ENCODE measurements at regions not wholly inside any gene's neighbourhood (a gene's known extent, or its start where the extent isn't known, plus 50 kb on each side); places are given as distances from the start of the nearest gene placed in this dataset.

DNA sequence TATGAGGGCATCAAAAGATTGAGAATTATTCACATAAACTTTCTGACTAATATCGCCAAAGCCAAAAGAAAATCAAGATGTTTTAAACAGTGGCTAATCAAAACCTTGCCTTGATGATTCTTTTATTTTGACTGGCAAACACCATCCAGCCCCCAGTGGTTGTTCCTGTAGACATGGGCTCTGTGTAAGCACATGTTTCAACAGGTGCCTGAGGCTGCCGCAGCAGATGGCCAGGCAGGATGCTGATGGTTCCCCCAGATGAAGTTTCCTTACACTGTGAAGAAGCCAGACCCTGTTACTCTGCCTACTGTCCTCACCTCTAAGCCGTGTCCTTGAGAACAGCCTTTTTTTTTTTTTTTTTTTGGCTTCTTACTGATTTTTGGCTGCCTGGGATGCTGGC is 146.5 kb downstream of the RAB11FIP2 start:
- DNase-seq (ENCODE audit: low spot score): no peak
- H4K20me1 ChIP-seq (ENCODE audit: insufficient read depth, low read length): no peaks in the 10 kb centered on the region
- H3K4me3 ChIP-seq (ENCODE audit: low read depth, low read length, poor library complexity, severe bottlenecking): no peak overlapping the region
- no peaks in the 10 kb centered on the region for H3K4me1 ChIP-seq (ENCODE audit: insufficient read depth, low read length, poor library complexity, severe bottlenecking)
- no peak overlapping the region for H3K4me2 ChIP-seq (ENCODE audit: low read length)
- CTCF ChIA-PET (ENCODE audit: unreplicated experiment): no interaction called here
- intact Hi-C loops (cut with micrococcal nuclease; ENCODE audit: unreplicated experiment): no loop called here
- no peaks in the 10 kb centered on the region for H3K36me3 ChIP-seq (ENCODE audit: insufficient read depth, low read length)
- no peaks in the 10 kb centered on the region for H3K9me2 ChIP-seq (ENCODE audit: insufficient read depth, low read length)
- POLR2A ChIA-PET: no interaction called here
- no peak overlapping the region for H2AFZ ChIP-seq (ENCODE audit: low read length)
- TF ChIP-seq CTCF (conservative IDR thresholded peaks at IDR 0.05; ENCODE audit: low read length): no peak
- TF ChIP-seq EZH2phosphoT487 (IDR thresholded peaks at IDR 0.05; ENCODE audit: borderline replicate concordance, low read depth, low read length): no peak
- no peak overlapping the region for H3K27ac ChIP-seq (ENCODE audit: low read depth, low read length, poor library complexity, severe bottlenecking)
- H3K9me3 ChIP-seq (ENCODE audit: low read length): no peaks in the 10 kb centered on the region
- no peaks in the 10 kb centered on the region for H3K79me2 ChIP-seq (ENCODE audit: insufficient read depth, low read depth, low read length)
- no TSS peak for BruUV-seq (replicated peaks)

- Histone ChIP-seq H4K20me1 (ENCODE audit: insufficient read depth, low read length) (no peaks in the 10 kb centered on the region), H2AFZ (ENCODE audit: low read length) (no peak overlapping the region), H3K27ac (ENCODE audit: low read depth, low read length, poor library complexity, severe bottlenecking) (no peak overlapping the region), H3K36me3 (ENCODE audit: insufficient read depth, low read length) (no peaks in the 10 kb centered on the region), H3K79me2 (ENCODE audit: insufficient read depth, low read depth, low read length) (no peaks in the 10 kb centered on the region), H3K4me1 (ENCODE audit: insufficient read depth, low read length, poor library complexity, severe bottlenecking) (no peaks in the 10 kb centered on the region), H3K9me3 (ENCODE audit: low read length) (no peaks in the 10 kb centered on the region), H3K9me2 (ENCODE audit: insufficient read depth, low read length) (no peaks in the 10 kb centered on the region), H3K4me2 (ENCODE audit: low read length) (no peak overlapping the region), H3K4me3 (ENCODE audit: low read depth, low read length, poor library complexity, severe bottlenecking) (no peak overlapping the region)
- ChIA-PET CTCF (ENCODE audit: unreplicated experiment) (no interaction called here), POLR2A (no interaction called here)
- intact Hi-C loops (cut with micrococcal nuclease; ENCODE audit: unreplicated experiment): no loop called here
- BruUV-seq (replicated peaks): no TSS peak
- no peak for TF ChIP-seq EZH2phosphoT487 (IDR thresholded peaks at IDR 0.05; ENCODE audit: borderline replicate concordance, low read depth, low read length)
- no peak for TF ChIP-seq CTCF (conservative IDR thresholded peaks at IDR 0.05; ENCODE audit: low read length)
- DNase-seq (ENCODE audit: low spot score): no peak
Measured at GRCh38 chr10:117903854-117904253, 142.9 kb downstream of the RAB11FIP2 start.

DNA sequence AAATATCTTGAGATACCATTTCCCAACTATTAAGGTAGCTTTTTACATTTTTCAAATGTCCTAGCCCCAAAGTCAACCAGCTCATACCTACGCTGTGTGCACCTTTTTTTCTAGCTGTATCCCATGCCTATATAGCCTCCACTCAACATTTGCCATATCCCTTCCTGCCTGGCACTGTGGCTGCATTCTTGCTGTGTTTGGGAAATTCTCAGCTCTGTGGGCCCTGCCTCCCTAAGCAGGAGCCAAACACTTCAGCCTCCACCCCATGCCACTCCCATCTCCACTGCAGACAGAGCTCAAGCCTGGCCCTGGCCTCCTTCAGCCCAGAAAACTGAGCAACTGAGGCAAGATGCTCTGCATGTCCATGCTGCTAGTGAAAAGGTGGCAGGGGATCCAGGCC is 141.3 kb downstream of the RAB11FIP2 start:
- ChIA-PET CTCF (ENCODE audit: unreplicated experiment) (no interaction called here), POLR2A (no interaction called here)
- Histone ChIP-seq H3K36me3 (ENCODE audit: insufficient read depth, low read length) (no peaks in the 10 kb centered on the region), H3K9me2 (ENCODE audit: insufficient read depth, low read length) (no peaks in the 10 kb centered on the region), H3K4me3 (ENCODE audit: low read depth, low read length, poor library complexity, severe bottlenecking) (no peak overlapping the region), H3K79me2 (ENCODE audit: insufficient read depth, low read depth, low read length) (no peaks in the 10 kb centered on the region), H3K27ac (ENCODE audit: low read depth, low read length, poor library complexity, severe bottlenecking) (no peak overlapping the region), H2AFZ (ENCODE audit: low read length) (no peak overlapping the region), H3K4me1 (ENCODE audit: insufficient read depth, low read length, poor library complexity, severe bottlenecking) (no peaks in the 10 kb centered on the region), H3K9me3 (ENCODE audit: low read length) (no peaks in the 10 kb centered on the region), H4K20me1 (ENCODE audit: insufficient read depth, low read length) (no peaks in the 10 kb centered on the region), H3K4me2 (ENCODE audit: low read length) (no peak overlapping the region)
- intact Hi-C loops (cut with micrococcal nuclease; ENCODE audit: unreplicated experiment): no loop called here
- DNase-seq (ENCODE audit: low spot score): no peak
- no peak for TF ChIP-seq CTCF (conservative IDR thresholded peaks at IDR 0.05; ENCODE audit: low read length)
- TF ChIP-seq EZH2phosphoT487 (IDR thresholded peaks at IDR 0.05; ENCODE audit: borderline replicate concordance, low read depth, low read length): no peak
- BruUV-seq (replicated peaks): no TSS peak
